SK-N-SH treated with all-trans-retinoic acid at 6 μM for 48 hours (cell line): ENCODE measurements at regions not wholly inside any gene's neighbourhood (a gene's known extent, or its start where the extent isn't known, plus 50 kb on each side); places are given as distances from the start of the nearest gene placed in this dataset.

Experiments used
- ATAC-seq: fragments of 200-7000 bp; cut with Tn5 transposase; 3 replicates; pipeline ENCODE4 v1.9.1; 2020; ENCODE audit warnings: mild to moderate bottlenecking, moderate library complexity
- ARNTL ChIP-seq: fragments of 450-650 bp; formaldehyde crosslinking; IDR thresholded peaks from 2 replicates; pipeline ENCODE4 v1.5.0; 2020; ENCODE audit warnings: low read depth, mild to moderate bottlenecking, moderate library complexity, borderline replicate concordance
- BACH2 ChIP-seq: fragments of 250-450 bp; sonication (Bioruptor Pico); IDR thresholded peaks from 2 replicates; pipeline ENCODE4 v1.9.0; 2021; ENCODE audit warnings: mild to moderate bottlenecking, borderline replicate concordance
- CREB5 ChIP-seq: fragments of 250-450 bp; sonication (Bioruptor Pico); IDR thresholded peaks from 2 replicates; pipeline ENCODE4 v1.5.1; 2020; ENCODE audit warnings: low read depth, mild to moderate bottlenecking, moderate library complexity
- CSDC2 ChIP-seq: fragments of 250-450 bp; sonication (Bioruptor Pico); IDR thresholded peaks from 2 replicates; pipeline ENCODE4 v1.5.0; 2020; ENCODE audit warnings: mild to moderate bottlenecking, moderate library complexity
- CSRNP3 ChIP-seq: fragments of 250-450 bp; sonication (Bioruptor Pico); IDR thresholded peaks from 2 replicates; pipeline ENCODE4 v1.5.1; 2021; ENCODE audit warnings: mild to moderate bottlenecking, moderate library complexity
- ESRRG ChIP-seq: fragments of 250-450 bp; sonication (Bioruptor Pico); IDR thresholded peaks from 2 replicates; pipeline ENCODE4 v1.6.1; 2021; ENCODE audit warnings: mild to moderate bottlenecking
- GLIS3 ChIP-seq: fragments of 250-450 bp; sonication (Bioruptor Pico); IDR thresholded peaks from 2 replicates; pipeline ENCODE4 v1.5.0; 2020; ENCODE audit warnings: mild to moderate bottlenecking, moderate library complexity
- ISL1 ChIP-seq: fragments of 250-450 bp; sonication (Bioruptor Pico); IDR thresholded peaks from 2 replicates; pipeline ENCODE4 v2.1.2; 2022; ENCODE audit warnings: mild to moderate bottlenecking, moderate library complexity
- OSR1 ChIP-seq: fragments of 250-450 bp; sonication (Bioruptor Pico); IDR thresholded peaks from 2 replicates; pipeline ENCODE4 v1.8.0; 2022; ENCODE audit warnings: moderate library complexity, mild to moderate bottlenecking, inconsistent platforms
- PATZ1 ChIP-seq: fragments of 250-450 bp; sonication (Bioruptor Pico); IDR thresholded peaks from 2 replicates; pipeline ENCODE4 v1.8.0; 2020; ENCODE audit warnings: mild to moderate bottlenecking, moderate library complexity, borderline replicate concordance
- PPARA ChIP-seq: fragments of 250-450 bp; sonication (Bioruptor Pico); IDR thresholded peaks from 2 replicates; pipeline ENCODE4 v1.5.0; 2020; ENCODE audit warnings: mild to moderate bottlenecking, borderline replicate concordance
- RARB ChIP-seq: fragments of 250-450 bp; sonication (Bioruptor Pico); IDR thresholded peaks from 2 replicates; pipeline ENCODE4 v1.8.0; 2021; ENCODE audit warnings: mild to moderate bottlenecking, moderate library complexity
- TCF4 ChIP-seq: fragments of 250-450 bp; sonication (Bioruptor Pico); IDR thresholded peaks from 2 replicates; pipeline ENCODE4 v1.8.0; 2021; ENCODE audit warnings: mild to moderate bottlenecking, moderate library complexity, borderline replicate concordance
- TOX ChIP-seq: fragments of 250-450 bp; sonication (Bioruptor Pico); IDR thresholded peaks from 2 replicates; pipeline ENCODE4 v1.8.0; 2021; ENCODE audit warnings: mild to moderate bottlenecking, moderate library complexity, borderline replicate concordance
- ZC3H10 ChIP-seq: fragments of 250-450 bp; sonication (Bioruptor Pico); IDR thresholded peaks from 2 replicates; pipeline ENCODE4 v1.5.1; 2021; ENCODE audit warnings: mild to moderate bottlenecking, moderate library complexity
- ZFP3 ChIP-seq: fragments of 250-450 bp; sonication (Bioruptor Pico); IDR thresholded peaks from 2 replicates; pipeline ENCODE4 v1.5.0; 2020; ENCODE audit warnings: mild to moderate bottlenecking, moderate library complexity
- ZFP30 ChIP-seq: fragments of 450-650 bp; formaldehyde crosslinking; IDR thresholded peaks from 2 replicates; pipeline ENCODE4 v1.5.0; 2022; ENCODE audit warnings: mild to moderate bottlenecking, moderate library complexity
- ZNF565 ChIP-seq: fragments of 450-650 bp; formaldehyde crosslinking; conservative IDR thresholded peaks from 2 replicates; pipeline ENCODE4 v1.5.0; 2020; ENCODE audit warnings: low read depth, mild to moderate bottlenecking, moderate library complexity
- ZNF70 ChIP-seq: fragments of 450-650 bp; formaldehyde crosslinking; IDR thresholded peaks from 2 replicates; pipeline ENCODE4 v1.5.0; 2020; ENCODE audit warnings: mild to moderate bottlenecking, moderate library complexity
- ZNF8 ChIP-seq: fragments of 450-650 bp; formaldehyde crosslinking; IDR thresholded peaks from 2 replicates; pipeline ENCODE4 v1.5.0; 2020; ENCODE audit warnings: mild to moderate bottlenecking, moderate library complexity
- TF ChIP-seq, protein P1 (sequence below): fragments of 250-450 bp; sonication (Bioruptor Pico); IDR thresholded peaks from 2 replicates; pipeline ENCODE4 v1.8.0; 2021; ENCODE audit warnings: low read depth, mild to moderate bottlenecking, moderate library complexity, borderline replicate concordance
- TF ChIP-seq, protein P2 (sequence below): fragments of 250-450 bp; sonication (Bioruptor Pico); IDR thresholded peaks from 2 replicates; pipeline ENCODE4 v1.5.0; 2020; ENCODE audit warnings: mild to moderate bottlenecking, moderate library complexity

- TF ChIP-seq ZNF565 (CRISPR knock-in tag) (no peak), PATZ1 (no peak), ZFP30 (CRISPR knock-in tag) (no peak), ARNTL (CRISPR knock-in tag) (no peak), TOX (CRISPR knock-in tag) (no peak), RARB (no peak), PPARA (CRISPR knock-in tag) (no peak), CSRNP3 (no peak), ZFP3 (no peak), ZNF70 (CRISPR knock-in tag) (no peak), CSDC2 (CRISPR knock-in tag) (no peak), ESRRG (CRISPR knock-in tag) (no peak), ZC3H10 (CRISPR knock-in tag) (no peak), OSR1 (CRISPR knock-in tag) (no peak), ZNF8 (no peak)
- TF ChIP-seq, protein P1, sequence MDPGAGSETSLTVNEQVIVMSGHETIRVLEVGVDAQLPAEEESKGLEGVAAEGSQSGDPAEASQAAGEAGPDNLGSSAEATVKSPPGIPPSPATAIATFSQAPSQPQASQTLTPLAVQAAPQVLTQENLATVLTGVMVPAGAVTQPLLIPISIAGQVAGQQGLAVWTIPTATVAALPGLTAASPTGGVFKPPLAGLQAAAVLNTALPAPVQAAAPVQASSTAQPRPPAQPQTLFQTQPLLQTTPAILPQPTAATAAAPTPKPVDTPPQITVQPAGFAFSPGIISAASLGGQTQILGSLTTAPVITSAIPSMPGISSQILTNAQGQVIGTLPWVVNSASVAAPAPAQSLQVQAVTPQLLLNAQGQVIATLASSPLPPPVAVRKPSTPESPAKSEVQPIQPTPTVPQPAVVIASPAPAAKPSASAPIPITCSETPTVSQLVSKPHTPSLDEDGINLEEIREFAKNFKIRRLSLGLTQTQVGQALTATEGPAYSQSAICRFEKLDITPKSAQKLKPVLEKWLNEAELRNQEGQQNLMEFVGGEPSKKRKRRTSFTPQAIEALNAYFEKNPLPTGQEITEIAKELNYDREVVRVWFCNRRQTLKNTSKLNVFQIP: no peak
- no peak for ATAC-seq
Observed at GRCh38 chr16:86446279-86446678, 64.0 kb upstream of the FOXF1 start.

DNA sequence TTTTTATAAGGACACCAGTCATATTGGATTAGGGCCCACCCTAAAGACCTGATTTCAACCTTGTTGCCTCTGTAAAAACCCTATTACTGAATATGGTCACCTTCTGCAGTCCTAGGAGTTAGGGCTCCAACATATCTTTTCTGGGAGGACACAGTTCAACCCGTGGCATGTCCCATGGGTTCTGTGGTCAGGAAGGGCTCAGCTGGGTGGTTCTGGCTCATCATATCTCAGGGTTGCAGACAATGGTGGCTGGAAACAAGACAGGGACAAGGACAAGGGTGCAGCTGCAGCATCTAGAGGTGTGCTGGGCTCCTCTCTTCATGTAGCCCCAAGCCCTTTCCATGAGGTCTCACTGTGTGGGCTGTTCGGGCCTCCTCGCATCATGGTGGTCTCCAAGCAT is 63.1 kb upstream of the FOXF1 start:
- ATAC-seq: no peak
- TF ChIP-seq ISL1 (no peak), ZNF565 (CRISPR knock-in tag) (no peak), ESRRG (CRISPR knock-in tag) (no peak), PPARA (CRISPR knock-in tag) (no peak), TOX (CRISPR knock-in tag) (no peak), CREB5 (no peak), ZFP30 (CRISPR knock-in tag) (no peak), GLIS3 (no peak), RARB (no peak), OSR1 (CRISPR knock-in tag) (no peak), BACH2 (no peak)
- TF ChIP-seq, protein P2, sequence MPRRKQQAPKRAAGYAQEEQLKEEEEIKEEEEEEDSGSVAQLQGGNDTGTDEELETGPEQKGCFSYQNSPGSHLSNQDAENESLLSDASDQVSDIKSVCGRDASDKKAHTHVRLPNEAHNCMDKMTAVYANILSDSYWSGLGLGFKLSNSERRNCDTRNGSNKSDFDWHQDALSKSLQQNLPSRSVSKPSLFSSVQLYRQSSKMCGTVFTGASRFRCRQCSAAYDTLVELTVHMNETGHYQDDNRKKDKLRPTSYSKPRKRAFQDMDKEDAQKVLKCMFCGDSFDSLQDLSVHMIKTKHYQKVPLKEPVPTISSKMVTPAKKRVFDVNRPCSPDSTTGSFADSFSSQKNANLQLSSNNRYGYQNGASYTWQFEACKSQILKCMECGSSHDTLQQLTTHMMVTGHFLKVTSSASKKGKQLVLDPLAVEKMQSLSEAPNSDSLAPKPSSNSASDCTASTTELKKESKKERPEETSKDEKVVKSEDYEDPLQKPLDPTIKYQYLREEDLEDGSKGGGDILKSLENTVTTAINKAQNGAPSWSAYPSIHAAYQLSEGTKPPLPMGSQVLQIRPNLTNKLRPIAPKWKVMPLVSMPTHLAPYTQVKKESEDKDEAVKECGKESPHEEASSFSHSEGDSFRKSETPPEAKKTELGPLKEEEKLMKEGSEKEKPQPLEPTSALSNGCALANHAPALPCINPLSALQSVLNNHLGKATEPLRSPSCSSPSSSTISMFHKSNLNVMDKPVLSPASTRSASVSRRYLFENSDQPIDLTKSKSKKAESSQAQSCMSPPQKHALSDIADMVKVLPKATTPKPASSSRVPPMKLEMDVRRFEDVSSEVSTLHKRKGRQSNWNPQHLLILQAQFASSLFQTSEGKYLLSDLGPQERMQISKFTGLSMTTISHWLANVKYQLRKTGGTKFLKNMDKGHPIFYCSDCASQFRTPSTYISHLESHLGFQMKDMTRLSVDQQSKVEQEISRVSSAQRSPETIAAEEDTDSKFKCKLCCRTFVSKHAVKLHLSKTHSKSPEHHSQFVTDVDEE (CRISPR knock-in tag): no peak

DNA sequence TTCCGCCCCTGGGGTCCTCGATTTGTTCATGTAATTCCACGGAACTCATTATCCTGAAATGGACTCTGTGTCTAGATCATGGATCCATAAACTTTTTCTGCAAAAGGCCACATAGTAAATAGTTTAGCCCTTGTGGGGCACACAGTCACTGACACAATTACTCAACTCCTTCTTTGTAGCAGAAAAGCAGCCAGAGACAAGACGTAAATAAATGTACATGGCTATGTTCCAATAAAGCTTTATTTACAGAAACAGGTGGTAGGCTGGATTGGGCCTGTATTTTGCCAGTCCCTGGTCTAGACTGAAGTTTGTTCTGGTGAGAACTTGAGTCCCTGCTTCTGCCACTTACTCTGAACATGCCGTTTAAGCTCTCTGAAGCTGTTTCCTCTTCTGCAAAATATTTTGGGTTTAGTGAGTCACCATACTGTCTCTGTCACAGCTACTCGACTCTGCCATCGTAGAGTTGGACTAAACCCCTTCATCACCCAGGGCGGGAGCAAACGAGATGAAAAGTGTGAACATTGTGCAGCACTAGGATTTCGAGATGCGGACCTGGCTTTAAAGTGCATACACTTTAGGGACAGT is 61.9 kb upstream of the FOXF1 start:
- no peak for ATAC-seq
- TF ChIP-seq TCF4 (CRISPR knock-in tag): no peak
- no peak for TF ChIP-seq PPARA (CRISPR knock-in tag)
- TF ChIP-seq ZNF8: no peak
- no peak for TF ChIP-seq CSDC2 (CRISPR knock-in tag)
- TF ChIP-seq BACH2: no peak
- no peak for TF ChIP-seq ESRRG (CRISPR knock-in tag)
- TF ChIP-seq GLIS3: no peak
- TF ChIP-seq, all 23 proteins: peak for 0
